ENCODE measurements at regions not wholly inside any gene's neighbourhood (a gene's known extent, or its start where the extent isn't known, plus 50 kb on each side); places are given as distances from the start of the nearest gene placed in this dataset.
"Not testable (repeated sequence)": the region's sequence is repeated elsewhere in the genome, so short reads cannot be mapped to it uniquely, and the experiment has no call there.

- Histone ChIP-seq H3K27me3 (no peaks in the 10 kb centered on the region), H3K27ac (no peak overlapping the region), H3K9me3 (no peaks in the 10 kb centered on the region), H3K36me3 (no peaks in the 10 kb centered on the region), H3K4me3 (no peak overlapping the region), H3K4me1 (no peaks in the 10 kb centered on the region)
- DNase-seq = no peak
- WGBS, 5 donors = 50 to 100% (median 85%) methylated on average over 2 of the region's 2 CpGs
- intact Hi-C loops (cut with DNase I; ENCODE audit: low total_unique reads) = no loop called here
- no peak for TF ChIP-seq CTCF (IDR thresholded peaks at IDR 0.05)
- no peak for TF ChIP-seq EP300 (IDR thresholded peaks at IDR 0.05)
- no peak for TF ChIP-seq POLR2A (IDR thresholded peaks at IDR 0.05)
These were observed 678.6 kb downstream of the MAFB start for GRCh38 chr20:40010483-40010882.

GRCh38 chr20:40009542-40009941 is 679.5 kb downstream of the MAFB start:
- Histone ChIP-seq H3K4me1 (no peaks in the 10 kb centered on the region), H3K36me3 (no peaks in the 10 kb centered on the region), H3K4me3 (no peak overlapping the region), H3K27me3 (no peaks in the 10 kb centered on the region), H3K9me3 (no peaks in the 10 kb centered on the region), H3K27ac (no peak overlapping the region)
- no peak for DNase-seq
- intact Hi-C loops (cut with DNase I; ENCODE audit: low total_unique reads) = no loop called here
- WGBS, 5 donors = 62 to 73% (median 69%) methylated on average over 3 of the region's 3 CpGs
- TF ChIP-seq POLR2A (IDR thresholded peaks at IDR 0.05) (no peak), POLR2AphosphoS5 (IDR thresholded peaks at IDR 0.05) (no peak), CTCF (IDR thresholded peaks at IDR 0.05) (no peak), EP300 (IDR thresholded peaks at IDR 0.05) (no peak)

GRCh38 chr20:40008177-40008576 is 680.9 kb downstream of the MAFB start:
- no peaks in the 10 kb centered on the region for H3K36me3 ChIP-seq
- H3K4me3 ChIP-seq = no peak overlapping the region
- H3K27me3 ChIP-seq = no peaks in the 10 kb centered on the region
- 59 to 85% (median 77%) methylated on average over 3 of the region's 3 CpGs for WGBS, 5 donors
- no peak overlapping the region for H3K27ac ChIP-seq
- no peak for TF ChIP-seq CTCF (IDR thresholded peaks at IDR 0.05)
- TF ChIP-seq POLR2AphosphoS5 (IDR thresholded peaks at IDR 0.05) = no peak
- intact Hi-C loops (cut with DNase I; ENCODE audit: low total_unique reads) = no loop called here
- H3K9me3 ChIP-seq = no peaks in the 10 kb centered on the region
- H3K4me1 ChIP-seq = no peaks in the 10 kb centered on the region
- no peak for DNase-seq

- intact Hi-C loops (cut with DNase I; ENCODE audit: low total_unique reads) = no loop called here
- DNase-seq = no peak
- Histone ChIP-seq H3K4me3 (no peak overlapping the region), H3K36me3 (no peaks in the 10 kb centered on the region), H3K27me3 (no peaks in the 10 kb centered on the region), H3K27ac (no peak overlapping the region), H3K4me1 (no peaks in the 10 kb centered on the region), H3K9me3 (no peaks in the 10 kb centered on the region)
- 37 to 79% (median 62%) methylated on average over 1 of the region's 1 CpG for WGBS, 5 donors
- TF ChIP-seq EP300 (IDR thresholded peaks at IDR 0.05) = no peak
- no peak for TF ChIP-seq POLR2A (IDR thresholded peaks at IDR 0.05)
- TF ChIP-seq POLR2AphosphoS5 (IDR thresholded peaks at IDR 0.05) = no peak
- TF ChIP-seq CTCF (IDR thresholded peaks at IDR 0.05) = no peak
These were observed 682.7 kb downstream of the MAFB start for GRCh38 chr20:40006168-40006860.

GRCh38 chr20:40004092-40004491 is 684.9 kb downstream of the MAFB start:
- H3K9me3 ChIP-seq; H3K4me1 ChIP-seq; H3K4me3 ChIP-seq; H3K27me3 ChIP-seq; intact Hi-C loops (cut with DNase I; ENCODE audit: low total_unique reads); H3K27ac ChIP-seq; H3K36me3 ChIP-seq; DNase-seq: not testable (repeated sequence)
- WGBS, 5 donors = 40 to 64% (median 58%) methylated on average over 2 of the region's 2 CpGs

Data from stomach (tissue), 8 donors.